ENCODE measurements at regions not wholly inside any gene's neighbourhood (a gene's known extent, or its start where the extent isn't known, plus 50 kb on each side); places are given as distances from the start of the nearest gene placed in this dataset.

DNA sequence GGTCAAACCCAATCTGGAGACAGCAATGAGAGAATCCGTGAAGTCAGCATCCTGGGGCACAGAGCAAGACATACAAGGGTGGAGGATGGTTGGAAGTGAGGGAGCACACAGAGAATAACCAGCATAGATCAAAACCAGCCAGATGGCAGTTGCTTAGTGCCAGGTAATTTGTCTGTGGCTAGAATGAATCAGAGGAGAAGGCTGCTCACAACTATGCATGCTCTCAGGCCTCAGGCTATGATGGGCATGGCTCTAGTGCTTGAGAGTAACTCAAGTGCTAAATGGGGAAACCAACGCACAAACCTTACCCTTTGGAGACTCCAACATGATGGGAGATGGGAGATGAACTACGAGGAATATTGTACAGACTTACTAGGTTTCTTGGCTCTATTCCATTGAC, 160.8 kb downstream of the DMRT2 start:
- Histone ChIP-seq H3K9me3 (replicated peaks; ENCODE audit: control insufficient read depth, insufficient read depth, low read length) (peaks cover 7% of the 10 kb centered on the region), H3K79me2 (ENCODE audit: control insufficient read depth, insufficient read depth, low read length) (no peaks in the 10 kb centered on the region), H3K4me3 (replicated peaks in 1 of 3; ENCODE audit: insufficient read depth in 1 of 3, low read depth in 1 of 3, low read length in 3 of 3) (no peak overlapping the region), H4K20me1 (replicated peaks; ENCODE audit: control insufficient read depth, extremely low read depth, insufficient read depth, low read length) (no peaks in the 10 kb centered on the region), H3K27me3 (ENCODE audit: control insufficient read depth in 2 of 2, insufficient read depth in 2 of 2, low read length in 2 of 2) (no peaks in the 10 kb centered on the region), H3K9ac (replicated peaks; ENCODE audit: extremely low read depth, insufficient read depth, low read length) (no peak overlapping the region), H3K9me1 (replicated peaks; ENCODE audit: control insufficient read depth, extremely low read depth, insufficient read depth, low read length) (no peaks in the 10 kb centered on the region), H2AFZ (ENCODE audit: low read depth, low read length) (no peak overlapping the region), H3K4me1 (ENCODE audit: control insufficient read depth, extremely low read depth, insufficient read depth, low read length) (no peaks in the 10 kb centered on the region), H3K4me2 (ENCODE audit: insufficient read depth, low read length) (no peak overlapping the region), H3K27ac (ENCODE audit: insufficient read depth, low read depth, low read length) (no peak overlapping the region), H3K36me3 (ENCODE audit: control insufficient read depth in 2 of 2, extremely low read depth in 1 of 2, insufficient read depth in 2 of 2, low read length in 2 of 2) (no peaks in the 10 kb centered on the region)
- intact Hi-C loops (cut with micrococcal nuclease) (no loop called here), dilution Hi-C loops (cut with MboI; ENCODE audit: extremely low pct_ligation_motif_present, low sequenced_read_pairs) (no loop called here)
- TF ChIP-seq, protein P1, sequence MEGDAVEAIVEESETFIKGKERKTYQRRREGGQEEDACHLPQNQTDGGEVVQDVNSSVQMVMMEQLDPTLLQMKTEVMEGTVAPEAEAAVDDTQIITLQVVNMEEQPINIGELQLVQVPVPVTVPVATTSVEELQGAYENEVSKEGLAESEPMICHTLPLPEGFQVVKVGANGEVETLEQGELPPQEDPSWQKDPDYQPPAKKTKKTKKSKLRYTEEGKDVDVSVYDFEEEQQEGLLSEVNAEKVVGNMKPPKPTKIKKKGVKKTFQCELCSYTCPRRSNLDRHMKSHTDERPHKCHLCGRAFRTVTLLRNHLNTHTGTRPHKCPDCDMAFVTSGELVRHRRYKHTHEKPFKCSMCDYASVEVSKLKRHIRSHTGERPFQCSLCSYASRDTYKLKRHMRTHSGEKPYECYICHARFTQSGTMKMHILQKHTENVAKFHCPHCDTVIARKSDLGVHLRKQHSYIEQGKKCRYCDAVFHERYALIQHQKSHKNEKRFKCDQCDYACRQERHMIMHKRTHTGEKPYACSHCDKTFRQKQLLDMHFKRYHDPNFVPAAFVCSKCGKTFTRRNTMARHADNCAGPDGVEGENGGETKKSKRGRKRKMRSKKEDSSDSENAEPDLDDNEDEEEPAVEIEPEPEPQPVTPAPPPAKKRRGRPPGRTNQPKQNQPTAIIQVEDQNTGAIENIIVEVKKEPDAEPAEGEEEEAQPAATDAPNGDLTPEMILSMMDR (IDR thresholded peaks at IDR 0.05; ENCODE audit: extremely low read depth in 1 of 2, insufficient read depth in 1 of 2, low read depth in 1 of 2, low read length in 2 of 2): no peak
- TF ChIP-seq JUN (IDR thresholded peaks at IDR 0.05; ENCODE audit: borderline replicate concordance, insufficient read depth, insufficient read length, low read depth) (no peak), GATA2 (IDR thresholded peaks at IDR 0.05; ENCODE audit: insufficient read depth, insufficient read length, low read depth, low read length) (no peak), EZH2 (IDR thresholded peaks at IDR 0.05; ENCODE audit: borderline replicate concordance, low read depth, low read length, severe bottlenecking) (no peak), MYC (IDR thresholded peaks at IDR 0.05; ENCODE audit: low read depth, low read length) (no peak), FOS (IDR thresholded peaks at IDR 0.05; ENCODE audit: borderline replicate concordance, insufficient read depth, low read length) (no peak), POLR2AphosphoS5 (IDR thresholded peaks at IDR 0.05; ENCODE audit: insufficient read depth, low read depth, low read length) (no peak), POLR2A (IDR thresholded peaks at IDR 0.05; ENCODE audit: low read depth, low read length) (no peak)
- TF ChIP-seq, protein P2, sequence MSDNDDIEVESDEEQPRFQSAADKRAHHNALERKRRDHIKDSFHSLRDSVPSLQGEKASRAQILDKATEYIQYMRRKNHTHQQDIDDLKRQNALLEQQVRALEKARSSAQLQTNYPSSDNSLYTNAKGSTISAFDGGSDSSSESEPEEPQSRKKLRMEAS (IDR thresholded peaks at IDR 0.05; ENCODE audit: insufficient read depth, insufficient read length): no peak
- no TSS peak for BruUV-seq (replicated peaks)
- CTCF ChIA-PET: no interaction called here
- FAIRE-seq (no peak), DNase-seq (ENCODE audit: low read depth, low spot score) (no peak)
- POLR2A ChIA-PET: no interaction called here

Data from endothelial cell of umbilical vein (primary cell).